Mesenchymal stem cell (in vitro differentiated cells and primary cell): ENCODE measurements at regions not wholly inside any gene's neighbourhood (a gene's known extent, or its start where the extent isn't known, plus 50 kb on each side); places are given as distances from the start of the nearest gene placed in this dataset.

Source experiments
- DNase-seq: peaks from one replicate; pipeline ENCODE4 v3.0.0-alpha.2; 2013
- H2AFZ ChIP-seq: one replicate; pipeline ENCODE4 v1.6.1; 2013; ENCODE audit warnings: low read depth, mild to moderate bottlenecking, control low read depth, inconsistent platforms, low read length, moderate library complexity
- H2AK5ac ChIP-seq: 2 replicates; pipeline ENCODE4 v1.6.1; 2013; ENCODE audit warnings: low read length, moderate library complexity, mild to moderate bottlenecking, inconsistent platforms; ENCODE audit not compliant: severe bottlenecking
- H2BK120ac ChIP-seq: one replicate; pipeline ENCODE4 v1.6.1; 2013; ENCODE audit warnings: low read depth, mild to moderate bottlenecking, inconsistent platforms, low read length, moderate library complexity
- H2BK12ac ChIP-seq, 2 experiments: one replicate each; pipeline ENCODE4 v1.6.1; 2013; ENCODE audit warnings: inconsistent platforms in 2 of 2, low read length in 2 of 2, mild to moderate bottlenecking in 2 of 2, moderate library complexity in 2 of 2, control low read depth in 1 of 2
- H2BK15ac ChIP-seq: one replicate; pipeline ENCODE4 v1.6.1; 2013; ENCODE audit warnings: mild to moderate bottlenecking, low read depth, inconsistent platforms; ENCODE audit not compliant: poor library complexity, severe bottlenecking
- H2BK5ac ChIP-seq: 2 replicates; pipeline ENCODE4 v1.6.1; 2013; ENCODE audit warnings: low read depth, mild to moderate bottlenecking, low read length, control low read depth, inconsistent platforms; ENCODE audit not compliant: poor library complexity, severe bottlenecking
- H3K14ac ChIP-seq, 2 experiments: one replicate each; pipeline ENCODE4 v1.6.1; 2013; ENCODE audit warnings: inconsistent platforms in 2 of 2, low read length in 2 of 2, control low read depth in 1 of 2, mild to moderate bottlenecking in 1 of 2, moderate library complexity in 1 of 2
- H3K18ac ChIP-seq, 2 experiments: one replicate each; pipeline ENCODE4 v1.6.1; 2013; ENCODE audit warnings: inconsistent platforms in 2 of 2, low read length in 2 of 2, control low read depth in 1 of 2, low read depth in 1 of 2, mild to moderate bottlenecking in 1 of 2
- H3K23ac ChIP-seq, 2 experiments: one replicate each; pipeline ENCODE4 v1.6.1; 2013; ENCODE audit warnings: inconsistent platforms in 2 of 2, low read length in 2 of 2, mild to moderate bottlenecking in 2 of 2, moderate library complexity in 2 of 2, control low read depth in 1 of 2
- H3K27ac ChIP-seq: 2 replicates; pipeline ENCODE4 v1.5.1; 2013; ENCODE audit warnings: mild to moderate bottlenecking, moderate library complexity, low read length, control low read depth, inconsistent platforms; ENCODE audit not compliant: poor library complexity, severe bottlenecking
- H3K27me3 ChIP-seq, 2 experiments: 2 replicates each; pipeline versions ENCODE4 v1.6.1 to v1.7.0; 2013; ENCODE audit warnings: low read length in 2 of 2, mild to moderate bottlenecking in 2 of 2, moderate library complexity in 2 of 2, control low read depth in 1 of 2, inconsistent platforms in 1 of 2; ENCODE audit not compliant: control insufficient read depth in 1 of 2, insufficient read depth in 1 of 2
- H3K36me3 ChIP-seq, 2 experiments: 2 replicates each; pipeline versions ENCODE4 v1.6.1 to v1.7.0; 2013; ENCODE audit warnings: low read length in 2 of 2, control low read depth in 1 of 2, inconsistent platforms in 1 of 2, low read depth in 1 of 2, mild to moderate bottlenecking in 1 of 2; ENCODE audit not compliant: insufficient read depth in 2 of 2, control insufficient read depth in 1 of 2
- H3K4ac ChIP-seq, 2 experiments: one replicate each; pipeline ENCODE4 v1.6.1; 2013; ENCODE audit warnings: inconsistent platforms in 2 of 2, low read length in 2 of 2, mild to moderate bottlenecking in 2 of 2, moderate library complexity in 2 of 2, control low read depth in 1 of 2, low read depth in 1 of 2
- H3K4me1 ChIP-seq: 2 replicates; pipeline ENCODE4 v1.6.1; 2013; ENCODE audit warnings: low read depth, low read length, control low read depth; ENCODE audit not compliant: control insufficient read depth, insufficient read depth
- H3K4me2 ChIP-seq: 2 replicates; pipeline ENCODE4 v1.6.1; 2013; ENCODE audit warnings: low read length, mild to moderate bottlenecking, inconsistent platforms; ENCODE audit not compliant: poor library complexity, severe bottlenecking
- H3K4me3 ChIP-seq, 2 experiments: 2 replicates each; pipeline versions ENCODE4 v1.5.1 to v1.7.0; 2013; ENCODE audit warnings: low read length in 2 of 2, mild to moderate bottlenecking in 2 of 2, control low read depth in 1 of 2, low read depth in 1 of 2; ENCODE audit not compliant: insufficient read depth in 1 of 2
- H3K79me1 ChIP-seq: replicated peaks from 2 replicates; pipeline ENCODE4 v1.6.1; 2013; ENCODE audit warnings: mild to moderate bottlenecking, control low read depth, low read length, inconsistent platforms; ENCODE audit not compliant: poor library complexity, severe bottlenecking
- H3K9ac ChIP-seq: 2 replicates; pipeline ENCODE4 v1.7.0; 2013; ENCODE audit warnings: mild to moderate bottlenecking, low read length, moderate library complexity
- H3K9me3 ChIP-seq: 2 replicates; pipeline ENCODE4 v1.7.0; 2013; ENCODE audit warnings: mild to moderate bottlenecking, low read length; ENCODE audit not compliant: control insufficient read depth
- H4K8ac ChIP-seq: one replicate; pipeline ENCODE4 v1.6.1; 2013; ENCODE audit warnings: inconsistent platforms, mild to moderate bottlenecking, low read length, moderate library complexity
- H4K91ac ChIP-seq: one replicate; pipeline ENCODE4 v1.6.1; 2013; ENCODE audit warnings: mild to moderate bottlenecking, low read length, inconsistent platforms
- WGBS: methylation state at CpG from one replicate; pipeline ENCODE4 v1.1.7; 2013; ENCODE audit warnings: mixed read lengths; 5-methylcytosine and 5-hydroxymethylcytosine counted together

DNA sequence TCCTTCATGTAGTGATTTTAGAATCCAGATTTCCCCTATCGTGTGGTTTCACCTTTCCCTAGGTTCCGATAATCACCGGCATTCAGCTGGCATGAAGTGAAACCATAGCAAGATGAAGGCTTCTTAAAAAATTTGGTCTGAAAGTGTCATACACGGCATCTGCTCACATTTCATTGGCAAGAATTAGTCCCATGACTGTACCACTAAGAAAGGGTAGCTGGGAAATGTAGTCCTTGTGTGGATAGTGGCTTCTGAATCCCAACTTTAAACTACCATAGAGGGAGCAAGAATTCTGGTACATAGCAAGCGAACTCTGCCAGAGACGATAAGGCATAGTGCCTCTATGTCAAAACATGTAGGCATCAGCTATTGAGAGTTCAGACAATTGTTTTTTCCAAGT, 360.1 kb upstream of the TBX3 start:
- Histone ChIP-seq H2AK5ac (no peak overlapping the region), H3K27ac (no peak overlapping the region), H3K36me3 (no peaks in the 10 kb centered on the region), H2BK5ac (no peak overlapping the region), H3K9ac (no peak overlapping the region), H2BK15ac (no peak overlapping the region), H3K23ac (no peak overlapping the region), H3K79me1 (no peaks in the 10 kb centered on the region), H3K4me1 (no peaks in the 10 kb centered on the region), H3K4ac (no peak overlapping the region), H3K9me3 (no peaks in the 10 kb centered on the region), H3K4me2 (no peak overlapping the region), H2AFZ (no peak overlapping the region), H3K27me3 (no peaks in the 10 kb centered on the region), H4K91ac (no peak overlapping the region), H3K14ac (no peak overlapping the region), H2BK12ac (no peak overlapping the region), H3K4me3 (no peak overlapping the region), H3K18ac (no peak overlapping the region), H2BK120ac (no peak overlapping the region), H4K8ac (no peak overlapping the region)
- 94% methylated on average over 6 of the region's 6 CpGs for WGBS
- no peak for DNase-seq

- H3K27ac ChIP-seq: no peak overlapping the region
- no peak overlapping the region for H2AFZ ChIP-seq
- no peak overlapping the region for H3K23ac ChIP-seq
- H3K4me3 ChIP-seq: no peak overlapping the region
- WGBS: 84% methylated on average over 4 of the region's 4 CpGs
- no peaks in the 10 kb centered on the region for H3K36me3 ChIP-seq
- H3K14ac ChIP-seq: no peak overlapping the region
- no peak overlapping the region for H3K18ac ChIP-seq
- no peaks in the 10 kb centered on the region for H3K79me1 ChIP-seq
- no peak overlapping the region for H4K8ac ChIP-seq
- no peak overlapping the region for H4K91ac ChIP-seq
- H2BK15ac ChIP-seq: no peak overlapping the region
- no peak overlapping the region for H2BK120ac ChIP-seq
- no peak overlapping the region for H2BK12ac ChIP-seq
- no peak overlapping the region for H2AK5ac ChIP-seq
- H3K9me3 ChIP-seq: no peaks in the 10 kb centered on the region
- H2BK5ac ChIP-seq: no peak overlapping the region
- no peak for DNase-seq
- H3K4me2 ChIP-seq: no peak overlapping the region
- no peaks in the 10 kb centered on the region for H3K27me3 ChIP-seq
- no peaks in the 10 kb centered on the region for H3K4me1 ChIP-seq
- no peak overlapping the region for H3K4ac ChIP-seq
- H3K9ac ChIP-seq: no peak overlapping the region
These were observed 359.1 kb upstream of the TBX3 start for GRCh38 chr12:115043079-115043478.

GRCh38 chr12:115042341-115042740, 358.4 kb upstream of the TBX3 start:
- no peak for DNase-seq
- Histone ChIP-seq H3K27ac (no peak overlapping the region), H4K91ac (no peak overlapping the region), H3K23ac (no peak overlapping the region), H3K9me3 (no peaks in the 10 kb centered on the region), H3K4ac (no peak overlapping the region), H3K27me3 (no peaks in the 10 kb centered on the region), H3K36me3 (no peaks in the 10 kb centered on the region), H3K79me1 (no peaks in the 10 kb centered on the region), H3K4me1 (no peaks in the 10 kb centered on the region), H2BK12ac (no peak overlapping the region), H2BK120ac (no peak overlapping the region), H2BK5ac (no peak overlapping the region), H3K18ac (no peak overlapping the region), H3K4me3 (no peak overlapping the region), H4K8ac (no peak overlapping the region), H3K14ac (no peak overlapping the region), H3K4me2 (no peak overlapping the region), H2AFZ (no peak overlapping the region), H2AK5ac (no peak overlapping the region), H2BK15ac (no peak overlapping the region), H3K9ac (no peak overlapping the region)

DNA sequence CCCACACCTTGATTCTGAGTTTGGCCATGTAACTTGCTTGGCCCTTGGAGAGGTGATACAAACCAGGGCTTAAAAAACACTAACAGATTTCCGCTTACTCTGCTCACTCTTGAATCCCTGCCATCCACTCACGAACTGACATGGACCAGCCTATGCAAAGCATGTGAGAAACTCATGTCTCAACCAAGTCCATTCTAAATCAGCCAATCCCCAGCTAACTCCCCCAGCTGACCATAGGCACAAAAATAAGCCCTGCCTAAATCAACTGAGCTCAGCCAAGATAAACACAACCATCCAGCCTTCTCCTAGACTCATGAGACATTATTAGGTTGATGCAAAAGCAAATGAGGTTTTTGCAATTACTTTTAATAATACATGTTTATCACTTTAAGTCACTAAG, 353.9 kb upstream of the TBX3 start:
- H4K91ac ChIP-seq: no peak overlapping the region
- H2BK5ac ChIP-seq: no peak overlapping the region
- no peak overlapping the region for H3K9ac ChIP-seq
- no peak overlapping the region for H3K23ac ChIP-seq
- H3K79me1 ChIP-seq: no peaks in the 10 kb centered on the region
- no peaks in the 10 kb centered on the region for H3K27me3 ChIP-seq
- H3K9me3 ChIP-seq: no peaks in the 10 kb centered on the region
- H3K4me3 ChIP-seq: no peak overlapping the region
- no peak overlapping the region for H3K14ac ChIP-seq
- no peak overlapping the region for H3K4ac ChIP-seq
- no peak overlapping the region for H2AFZ ChIP-seq
- no peak overlapping the region for H2AK5ac ChIP-seq
- H4K8ac ChIP-seq: no peak overlapping the region
- no peaks in the 10 kb centered on the region for H3K4me1 ChIP-seq
- no peaks in the 10 kb centered on the region for H3K36me3 ChIP-seq
- H2BK15ac ChIP-seq: no peak overlapping the region
- DNase-seq: no peak
- no peak overlapping the region for H3K4me2 ChIP-seq
- 81% methylated on average over 2 of the region's 2 CpGs for WGBS
- H3K18ac ChIP-seq: no peak overlapping the region
- no peak overlapping the region for H3K27ac ChIP-seq
- H2BK120ac ChIP-seq: no peak overlapping the region
- H2BK12ac ChIP-seq: no peak overlapping the region
